Endothelial cell of hepatic sinusoid (primary cell): ENCODE measurements at regions not wholly inside any gene's neighbourhood (a gene's known extent, or its start where the extent isn't known, plus 50 kb on each side); places are given as distances from the start of the nearest gene placed in this dataset.
"Not testable (repeated sequence)": the region's sequence is repeated elsewhere in the genome, so short reads cannot be mapped to it uniquely, and the experiment has no call there.

ENCODE experiments used
- in situ Hi-C: cut with HindIII; loops from 2 replicates; pipeline ENCODE4 v1.10.0; 2017; ENCODE audit warnings: low sequenced_read_pairs

DNA sequence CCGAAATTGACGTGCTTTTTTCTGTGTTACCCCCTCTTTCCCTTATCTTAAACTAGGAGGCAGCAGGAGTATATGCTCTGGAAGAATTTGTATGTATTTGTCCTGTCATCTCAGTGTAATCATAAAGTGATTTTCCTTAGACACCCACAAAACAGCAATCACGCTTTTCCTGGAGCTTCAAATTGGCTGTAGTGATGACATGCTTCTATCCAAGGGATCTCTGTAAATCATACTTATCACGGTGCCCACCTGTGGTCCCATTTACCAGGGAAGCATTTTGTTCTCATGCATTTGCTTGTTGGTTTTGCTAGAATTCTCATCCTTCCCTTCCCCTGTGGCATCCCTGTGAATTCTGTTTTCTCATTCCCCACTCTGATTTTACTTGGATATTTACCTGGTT is 220.8 kb upstream of the THUMPD2 start:
- in situ Hi-C loops, result no loop called here

DNA sequence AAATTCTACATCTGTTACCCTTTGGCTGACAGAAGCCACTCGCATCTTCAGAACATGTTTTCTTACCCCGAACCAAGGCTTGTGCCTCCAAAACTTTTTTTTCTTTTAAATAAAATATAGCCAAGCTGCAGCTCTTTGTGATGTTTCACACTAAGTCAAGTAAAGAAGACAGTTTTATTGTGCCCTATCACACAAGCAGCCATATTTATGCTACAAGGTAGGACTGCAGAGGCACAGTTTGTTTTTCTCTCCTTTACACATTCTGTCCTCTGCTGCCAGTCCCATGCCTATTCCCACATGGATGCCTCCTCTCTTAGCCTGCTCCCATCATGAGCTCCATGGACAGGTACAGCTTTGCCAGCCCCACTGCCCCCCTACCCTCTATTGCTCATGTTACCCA is 219.6 kb upstream of the THUMPD2 start:
- in situ Hi-C loops, result no loop called here

DNA sequence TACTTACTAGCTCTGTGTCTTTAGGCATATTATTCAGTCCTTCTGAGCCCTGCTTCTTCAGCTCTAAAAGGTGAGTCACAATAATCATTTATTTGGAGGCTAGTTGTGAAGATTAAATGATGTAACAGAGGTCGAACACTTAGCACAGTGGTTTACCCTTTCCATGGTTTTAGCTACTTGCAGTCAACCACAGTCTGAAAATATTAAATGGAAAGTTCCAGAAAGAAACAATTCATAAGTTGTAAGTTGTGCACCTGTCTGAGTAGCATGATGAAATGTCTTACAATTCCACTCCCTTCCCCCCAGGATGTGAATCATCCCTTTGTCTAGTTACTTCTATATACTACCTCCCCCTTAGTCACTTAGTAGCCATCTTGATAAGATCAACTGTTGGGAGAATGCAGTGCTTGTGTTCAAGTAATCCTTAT is 217.6 kb upstream of the THUMPD2 start:
- in situ Hi-C loops, result no loop called here

DNA sequence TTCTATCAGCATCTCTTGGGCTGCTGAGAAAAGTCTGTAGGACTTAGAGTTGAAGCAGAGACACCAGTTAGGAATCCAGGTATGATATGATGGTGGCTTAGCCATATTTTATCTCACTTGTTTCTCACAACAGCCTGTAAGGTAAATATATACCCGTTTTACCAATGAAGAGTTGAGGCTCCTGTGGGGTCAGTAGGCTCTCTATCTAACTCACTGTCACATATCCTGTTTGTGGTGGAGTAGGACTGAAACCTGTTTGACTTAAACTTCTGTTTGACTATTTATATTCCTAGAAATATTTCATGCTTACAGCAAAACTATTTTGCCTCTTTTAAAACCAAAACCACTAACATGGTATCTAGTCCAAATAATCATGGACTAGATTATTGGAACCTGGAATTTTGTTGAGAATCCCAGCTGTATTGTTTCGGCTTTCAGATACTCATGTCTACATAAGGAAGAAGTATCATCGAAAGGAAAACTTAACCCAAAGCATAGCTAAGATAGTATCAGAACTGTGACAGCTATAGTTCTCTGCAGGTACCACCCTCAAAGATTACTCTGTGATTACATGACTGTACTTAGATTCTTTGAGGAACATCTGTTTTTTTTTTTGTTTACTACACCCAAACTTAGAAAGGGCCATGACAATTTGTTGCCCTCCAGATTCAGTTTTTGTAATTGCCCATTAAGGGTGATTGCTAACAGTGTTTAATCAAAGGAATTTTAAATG is 216.1 kb upstream of the THUMPD2 start:
- in situ Hi-C loops, result no loop called here

DNA sequence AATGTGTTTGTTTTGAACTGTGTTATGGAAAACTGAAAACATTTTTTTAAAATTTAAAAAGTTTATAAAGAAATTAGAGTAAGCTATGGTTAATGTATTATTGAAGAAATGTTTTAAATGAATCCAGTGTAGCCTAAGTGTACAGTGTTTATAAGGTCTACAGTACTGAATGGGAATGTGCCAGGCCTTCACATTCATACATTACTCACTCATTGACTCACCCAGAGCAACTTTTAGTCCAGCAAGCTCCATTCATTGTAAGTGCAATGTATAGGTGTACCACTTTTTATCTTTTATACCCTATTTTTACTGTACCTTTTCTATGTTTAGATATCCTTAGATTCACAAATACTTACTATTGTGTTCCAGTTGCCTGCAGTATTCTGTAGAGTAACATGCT is 215.1 kb upstream of the THUMPD2 start:
- in situ Hi-C loops, result no loop called here

DNA sequence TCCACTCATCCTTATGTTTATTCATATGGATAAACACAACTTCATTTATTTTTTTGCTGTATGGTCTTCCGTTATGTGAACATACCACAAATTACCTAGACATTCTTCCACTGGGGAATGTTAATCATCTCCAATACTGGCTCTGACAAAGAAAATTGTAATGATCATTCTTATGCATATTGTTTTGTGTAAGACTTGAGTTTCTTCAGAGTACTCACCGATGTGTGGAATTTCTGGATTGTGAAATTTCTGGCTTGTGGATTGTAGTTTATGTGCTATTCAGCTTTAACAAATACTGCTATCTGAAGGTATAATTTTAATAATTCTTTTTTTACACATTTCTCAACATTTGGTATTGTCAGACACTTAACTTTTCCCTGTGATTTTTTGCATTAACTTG is 212.2 kb upstream of the THUMPD2 start:
- in situ Hi-C loops, result no loop called here

DNA sequence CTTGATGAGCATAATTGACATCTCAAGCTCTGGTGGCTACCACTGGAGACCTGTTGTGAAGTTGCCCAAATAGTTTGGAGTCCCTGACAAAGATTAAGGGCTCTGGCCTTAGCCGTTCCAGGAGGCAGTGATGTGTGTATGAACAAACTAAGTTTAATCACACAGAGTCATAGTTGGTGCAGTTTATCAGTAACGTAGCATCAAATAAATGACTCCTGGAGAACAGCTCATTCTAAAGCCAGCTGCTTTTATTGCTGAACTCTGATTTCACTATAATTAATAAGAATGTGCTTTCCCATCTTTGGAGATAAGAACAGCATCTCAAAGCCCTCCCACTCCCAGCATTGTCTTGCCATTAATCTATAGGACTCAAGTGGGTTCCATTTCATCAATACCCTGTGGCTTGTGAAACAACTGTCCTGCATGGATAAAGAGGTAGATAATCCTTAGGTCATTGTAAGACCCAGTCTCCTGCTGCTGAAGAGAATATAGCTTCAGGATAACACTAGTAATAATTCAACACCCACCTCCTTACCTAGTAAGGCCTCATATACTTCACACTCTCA is 211.4 kb upstream of the THUMPD2 start:
- in situ Hi-C loops, result no loop called here

DNA sequence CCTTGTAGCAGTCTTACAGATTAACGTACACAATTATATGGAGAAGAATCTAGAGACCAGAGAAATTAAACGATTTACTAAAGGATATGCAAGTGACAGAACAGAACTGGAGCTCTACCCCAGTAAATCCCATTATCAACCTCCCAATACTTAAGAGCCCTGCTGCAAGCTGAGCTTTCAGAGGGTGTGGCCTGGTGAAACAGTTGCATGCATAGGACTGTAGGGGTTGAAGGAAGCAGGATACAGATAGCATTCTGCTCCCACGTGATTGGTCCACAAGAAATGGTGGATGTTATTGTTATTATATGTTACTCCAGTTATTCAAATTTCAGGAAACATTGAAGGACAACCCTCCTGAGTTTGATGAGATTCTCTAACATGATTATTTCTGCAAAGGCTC is 210.8 kb upstream of the THUMPD2 start:
- in situ Hi-C loops, result no loop called here

DNA sequence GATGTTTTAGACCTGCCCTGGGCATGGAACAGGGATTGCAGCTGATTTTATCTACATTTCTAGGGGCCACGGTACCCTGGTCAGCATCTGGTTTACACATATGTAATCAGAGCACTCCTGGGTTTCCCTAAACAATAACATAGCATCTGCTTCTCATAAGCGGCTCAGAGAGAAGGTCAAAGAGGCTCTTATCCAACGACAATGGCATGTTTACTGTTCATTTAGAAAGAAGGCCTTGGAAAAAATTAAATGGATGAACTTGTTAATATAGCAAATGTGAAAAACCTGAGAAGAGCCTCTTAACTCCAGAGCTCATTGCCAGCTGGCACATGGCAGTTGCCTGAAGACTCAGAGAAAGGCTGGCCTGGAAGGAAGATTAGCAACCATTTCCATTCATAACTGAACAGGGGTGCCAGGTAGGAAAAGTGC is 202.8 kb upstream of the THUMPD2 start:
- in situ Hi-C loops, result no loop called here

DNA sequence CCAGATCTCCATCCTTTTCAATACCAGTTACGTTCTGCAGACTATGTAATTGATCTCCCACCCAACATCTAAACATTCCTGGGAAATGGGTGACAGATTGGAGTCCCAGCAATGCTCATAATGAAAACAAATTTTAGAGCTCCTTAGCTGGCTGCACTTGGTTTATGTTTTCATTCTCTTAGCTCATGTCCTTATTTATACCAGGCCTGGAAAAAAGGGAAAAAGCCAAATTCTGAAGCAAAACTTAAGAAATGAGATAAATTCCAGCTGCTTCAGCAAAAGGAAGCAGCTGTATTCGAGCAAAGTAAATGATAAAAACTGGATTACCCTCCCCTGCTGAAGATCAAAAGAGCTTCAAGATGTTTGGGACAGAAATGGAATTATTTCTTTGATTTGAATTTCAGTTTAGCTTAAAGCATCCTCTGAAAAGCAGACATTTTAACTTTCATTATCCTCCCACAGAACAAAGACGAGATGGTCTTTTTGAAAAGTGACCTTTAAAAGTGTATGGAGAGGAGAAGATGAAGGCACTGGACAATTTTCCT is 196.5 kb upstream of the THUMPD2 start:
- in situ Hi-C loops, result no loop called here

DNA sequence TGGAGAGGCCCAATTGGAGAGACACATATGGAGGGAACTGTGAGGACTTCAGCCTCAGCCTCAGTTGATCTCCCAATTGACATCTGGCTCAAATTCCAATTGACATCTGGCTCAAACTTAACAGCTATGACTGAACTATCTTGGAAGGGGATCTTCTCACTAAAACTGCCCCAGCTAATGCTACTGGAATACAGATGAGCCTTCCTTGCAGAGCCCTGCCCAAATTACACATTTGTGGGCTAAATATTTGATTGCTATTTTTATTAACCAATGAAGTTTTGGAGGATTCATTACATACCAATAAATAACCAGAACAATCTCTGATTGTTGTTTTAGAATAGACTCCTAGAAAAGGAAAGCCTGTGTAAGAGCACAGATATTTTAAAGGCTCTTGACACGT is 189.0 kb upstream of the THUMPD2 start:
- in situ Hi-C loops, result loop anchor here (5.0 kb wide), 1 partner anchor 69 kb away; no protein-coding TSS in a partner anchor

DNA sequence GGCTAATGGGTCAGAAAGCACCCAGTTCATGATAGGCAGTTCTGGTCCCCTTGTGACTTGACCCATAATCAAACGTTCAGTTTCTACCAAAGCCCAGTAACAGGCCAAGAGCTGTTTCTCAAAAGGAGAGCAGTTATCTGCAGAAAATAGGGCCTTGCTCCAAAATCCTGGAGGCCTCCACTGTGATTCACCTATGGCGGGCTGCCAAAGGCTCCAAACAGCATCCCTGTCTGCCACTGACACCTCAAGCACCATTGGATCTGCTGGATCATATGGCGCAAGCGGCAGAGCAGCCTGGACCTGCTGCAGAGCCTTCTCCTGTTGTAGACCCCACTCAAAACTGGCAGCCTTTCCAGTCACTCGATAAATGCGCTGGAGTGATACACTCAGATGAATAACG is 181.6 kb upstream of the THUMPD2 start:
- in situ Hi-C loops, result not testable (repeated sequence)

DNA sequence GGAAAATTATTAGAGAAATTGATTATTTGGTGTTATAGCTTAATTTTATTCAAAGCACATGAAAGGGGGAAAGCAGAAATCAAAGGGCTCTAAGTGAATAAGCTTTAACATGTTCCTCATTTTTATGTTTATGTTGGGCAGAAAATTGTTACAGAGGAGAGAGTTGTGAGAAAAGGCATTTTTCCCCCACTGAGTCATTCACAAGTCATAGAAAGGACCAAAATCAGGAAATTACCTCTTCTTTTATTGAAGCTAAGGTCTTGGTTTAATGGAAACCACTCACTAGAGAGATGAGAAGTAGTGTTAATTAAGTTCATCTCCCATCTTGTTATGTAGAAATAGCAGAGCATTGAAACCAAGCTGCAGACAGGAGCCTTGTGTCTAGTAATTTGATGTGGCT is 175.3 kb upstream of the THUMPD2 start:
- in situ Hi-C loops, result no loop called here

DNA sequence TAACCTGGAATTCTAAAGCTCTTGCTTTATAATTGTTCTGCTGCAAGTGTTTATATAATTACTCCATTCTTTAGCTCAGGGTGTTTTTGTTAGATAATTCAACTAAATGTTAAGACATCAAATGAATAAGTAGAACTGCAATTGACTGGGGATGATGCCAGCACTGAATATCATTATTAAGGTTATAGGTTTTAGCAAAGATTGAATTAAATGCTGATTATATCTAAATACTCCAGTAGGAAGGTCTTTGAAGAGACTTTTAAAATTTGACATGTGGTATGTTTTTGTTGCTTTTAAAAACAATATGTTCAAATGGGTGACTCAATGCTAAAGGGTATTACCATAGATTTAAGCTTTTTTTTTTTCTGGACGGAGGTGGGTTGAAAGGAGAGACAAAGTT is 170.1 kb upstream of the THUMPD2 start:
- in situ Hi-C loops, result no loop called here

DNA sequence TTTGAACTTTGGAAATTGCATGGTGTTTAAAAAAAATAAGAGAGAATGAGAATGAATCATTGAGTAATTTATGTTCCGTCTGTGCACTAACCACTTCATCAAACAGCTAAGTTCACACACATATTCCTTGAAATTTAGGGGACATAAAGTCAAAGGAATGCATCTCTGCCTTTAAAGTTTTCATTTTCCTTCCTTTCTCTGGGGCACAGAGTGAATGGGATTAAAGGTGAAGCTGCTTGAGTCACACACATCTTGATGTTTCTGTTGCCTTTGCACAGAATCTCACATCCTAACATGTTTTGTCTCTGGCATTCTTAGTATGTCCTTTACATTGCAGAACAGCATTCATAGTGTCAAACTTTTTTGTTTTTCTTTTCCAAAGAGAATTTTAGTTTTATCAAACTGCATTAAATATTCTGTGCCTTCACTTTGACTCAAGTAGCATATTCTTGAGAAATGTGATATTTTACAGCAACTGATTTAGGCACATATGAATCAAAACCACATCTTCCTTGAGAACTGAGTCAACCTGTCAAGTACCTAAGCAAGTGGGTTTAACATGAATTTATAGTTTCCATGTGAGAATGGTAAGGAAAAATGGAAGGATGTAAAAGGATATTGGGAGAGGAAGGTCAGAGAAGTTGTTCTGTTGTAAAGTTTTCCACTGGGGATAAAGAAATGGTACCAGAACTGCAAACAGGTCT is 169.1 kb upstream of the THUMPD2 start:
- in situ Hi-C loops, result no loop called here

DNA sequence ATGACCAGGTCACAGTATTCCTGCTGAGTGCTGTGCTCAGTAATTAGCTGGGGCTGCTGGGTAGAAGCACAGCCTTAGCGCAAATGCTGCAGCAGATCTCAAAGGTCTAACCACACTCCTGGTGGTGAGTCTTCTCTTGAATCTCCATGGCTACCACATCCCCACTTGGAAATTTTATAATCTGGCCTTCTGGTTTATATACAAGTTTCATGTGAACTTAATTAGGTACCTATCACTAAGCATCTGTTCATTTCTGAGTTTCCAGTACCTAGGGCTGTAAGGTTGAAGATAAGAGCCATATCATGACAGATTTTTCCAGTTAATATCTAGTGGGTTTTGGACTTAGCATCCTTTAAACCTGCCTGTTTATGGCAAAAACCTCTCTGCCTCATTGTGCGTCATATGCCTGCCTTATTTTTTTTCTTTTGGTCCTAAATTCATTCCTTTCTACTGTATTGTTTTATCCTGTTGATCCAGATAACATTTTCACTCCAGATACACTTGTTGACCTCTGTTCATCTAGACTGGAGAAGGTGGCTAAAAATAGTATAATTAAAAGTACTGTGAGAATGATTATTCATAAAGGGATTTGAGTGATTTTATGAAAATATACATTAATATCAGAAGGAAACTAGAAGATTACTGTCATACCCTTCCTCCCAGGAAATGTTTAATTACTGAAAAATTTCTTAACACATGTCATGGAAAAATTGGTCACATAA is 168.4 kb upstream of the THUMPD2 start:
- in situ Hi-C loops, result no loop called here

DNA sequence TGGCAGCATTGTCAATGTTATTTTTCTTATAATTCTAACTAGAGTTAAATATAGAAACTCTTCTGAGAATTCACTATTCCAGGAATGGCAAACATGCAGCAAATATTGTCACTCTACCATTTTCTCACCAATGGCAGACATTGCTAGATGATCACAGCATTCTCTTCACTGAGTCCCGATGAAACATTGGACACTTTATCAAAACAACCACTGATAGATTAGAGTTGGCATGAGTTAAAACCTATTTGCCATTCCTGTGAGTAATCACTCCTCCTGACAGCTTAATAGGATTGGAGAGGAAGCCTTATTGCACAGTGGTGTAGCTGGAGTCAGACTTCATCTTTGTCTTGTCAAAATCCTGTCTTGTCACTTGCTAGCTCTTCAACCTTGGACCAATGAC is 163.9 kb upstream of the THUMPD2 start:
- in situ Hi-C loops, result no loop called here

DNA sequence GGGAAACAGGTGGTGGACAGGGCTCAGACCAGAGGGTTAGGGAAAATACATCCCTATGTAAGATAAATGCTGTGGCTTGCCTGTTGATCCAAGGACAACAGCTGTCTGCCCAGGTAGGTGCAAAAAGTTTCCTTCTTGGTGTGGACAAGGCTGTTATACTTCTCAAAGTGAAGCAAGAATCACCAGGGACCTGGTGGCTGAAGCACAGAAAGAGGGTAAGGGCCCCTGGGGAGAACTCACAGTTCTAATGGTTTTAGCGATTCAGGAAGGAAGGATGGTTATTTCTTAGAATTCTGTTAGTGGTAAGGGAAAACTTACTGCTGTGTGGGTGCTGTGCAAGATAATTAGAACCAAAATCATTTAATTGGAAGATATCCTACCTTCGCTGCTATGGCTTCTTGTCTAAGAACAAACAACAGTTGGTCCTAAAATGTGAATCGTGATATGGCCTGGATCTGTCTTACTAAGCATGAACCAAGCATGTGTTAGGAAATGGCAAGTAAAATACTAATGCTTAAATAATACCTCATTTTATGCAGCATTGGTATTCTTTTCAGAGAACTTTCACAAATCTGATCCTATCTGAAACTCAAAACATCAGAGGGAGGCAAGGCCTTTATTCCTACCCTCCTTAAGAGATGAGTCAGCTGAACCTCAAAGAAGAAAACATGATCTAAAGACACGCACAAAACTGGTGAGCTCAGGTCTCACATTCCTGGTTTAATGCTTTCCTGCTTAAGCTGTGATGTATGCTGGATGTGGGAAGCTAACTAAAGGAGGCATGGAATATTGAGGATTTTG is 159.2 kb upstream of the THUMPD2 start:
- in situ Hi-C loops, result no loop called here

DNA sequence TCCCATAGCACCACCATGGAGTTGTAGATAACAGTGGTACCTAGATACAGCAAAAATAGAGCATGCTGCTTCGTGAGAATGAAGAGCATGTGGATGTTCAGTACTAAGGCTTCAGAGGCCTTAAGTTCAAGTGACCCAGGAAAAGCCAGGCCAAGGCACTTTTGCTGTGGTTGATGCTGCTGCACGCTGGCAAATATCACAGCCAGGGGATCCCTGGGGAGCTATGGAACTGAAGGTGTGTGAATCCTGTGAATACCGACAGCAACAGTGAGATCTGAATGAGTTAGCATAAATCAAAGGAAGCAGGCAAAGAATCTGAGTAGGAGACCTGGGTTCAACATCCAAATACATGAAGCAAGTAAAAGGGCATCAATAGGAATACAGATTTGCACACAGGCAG is 158.6 kb upstream of the THUMPD2 start:
- in situ Hi-C loops, result no loop called here

DNA sequence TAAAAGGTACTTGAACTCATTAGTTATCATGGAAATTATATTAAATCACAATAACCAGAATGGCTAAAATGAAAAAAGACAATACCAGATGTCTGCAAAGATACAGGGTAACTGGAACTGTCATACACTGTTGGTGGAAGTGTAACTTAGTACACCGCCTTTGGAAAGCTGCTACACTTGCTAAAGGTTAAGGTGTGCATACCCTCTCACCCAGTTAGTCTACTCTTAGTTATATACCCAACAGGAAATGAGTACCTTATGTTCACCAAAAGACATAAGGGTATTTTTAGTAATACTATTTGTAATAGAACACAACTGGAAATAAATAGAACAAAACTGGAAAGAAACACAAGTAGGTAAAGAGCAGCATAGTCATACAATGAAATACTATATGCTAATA is 155.8 kb upstream of the THUMPD2 start:
- in situ Hi-C loops, result no loop called here
